NB4 (cell line): ENCODE measurements at regions not wholly inside any gene's neighbourhood (a gene's known extent, or its start where the extent isn't known, plus 50 kb on each side); places are given as distances from the start of the nearest gene placed in this dataset.

Experiments
- CTCF ChIP-seq: IDR thresholded peaks from one replicate; pipeline ENCODE4 v1.5.1; 2012; ENCODE audit warnings: low read depth, low read length
- MAX ChIP-seq: IDR thresholded peaks from 2 replicates; pipeline ENCODE4 v1.6.1; 2011; ENCODE audit warnings: low read depth, low read length
- MYC ChIP-seq: IDR thresholded peaks from 2 replicates; pipeline ENCODE4 v1.6.1; 2011; ENCODE audit warnings: low read depth, low read length
- POLR2A ChIP-seq: IDR thresholded peaks from 2 replicates; pipeline ENCODE4 v1.6.1; 2011; ENCODE audit warnings: mild to moderate bottlenecking; ENCODE audit not compliant: insufficient read length; ENCODE audit errors: extremely low read depth

- TF ChIP-seq POLR2A (no peak), CTCF (no peak), MYC (peak; percentile 83), MAX (peak; percentile 93)
These were observed 570.6 kb upstream of the ROBO1 start for GRCh38 chr3:80338366-80338765.
